Left renal cortex interstitium (tissue), 4 donors: ENCODE measurements at regions not wholly inside any gene's neighbourhood (a gene's known extent, or its start where the extent isn't known, plus 50 kb on each side); places are given as distances from the start of the nearest gene placed in this dataset.
"Not testable (repeated sequence)": the region's sequence is repeated elsewhere in the genome, so short reads cannot be mapped to it uniquely, and the experiment has no call there.

Experiments used
- DNase-seq, 4 donors: peaks; one replicate each; pipeline ENCODE4 v3.0.0-alpha.2; 2013; ENCODE audit warnings: low read depth in 4 of 4, low spot score in 2 of 4, missing footprints in 1 of 4

DNA sequence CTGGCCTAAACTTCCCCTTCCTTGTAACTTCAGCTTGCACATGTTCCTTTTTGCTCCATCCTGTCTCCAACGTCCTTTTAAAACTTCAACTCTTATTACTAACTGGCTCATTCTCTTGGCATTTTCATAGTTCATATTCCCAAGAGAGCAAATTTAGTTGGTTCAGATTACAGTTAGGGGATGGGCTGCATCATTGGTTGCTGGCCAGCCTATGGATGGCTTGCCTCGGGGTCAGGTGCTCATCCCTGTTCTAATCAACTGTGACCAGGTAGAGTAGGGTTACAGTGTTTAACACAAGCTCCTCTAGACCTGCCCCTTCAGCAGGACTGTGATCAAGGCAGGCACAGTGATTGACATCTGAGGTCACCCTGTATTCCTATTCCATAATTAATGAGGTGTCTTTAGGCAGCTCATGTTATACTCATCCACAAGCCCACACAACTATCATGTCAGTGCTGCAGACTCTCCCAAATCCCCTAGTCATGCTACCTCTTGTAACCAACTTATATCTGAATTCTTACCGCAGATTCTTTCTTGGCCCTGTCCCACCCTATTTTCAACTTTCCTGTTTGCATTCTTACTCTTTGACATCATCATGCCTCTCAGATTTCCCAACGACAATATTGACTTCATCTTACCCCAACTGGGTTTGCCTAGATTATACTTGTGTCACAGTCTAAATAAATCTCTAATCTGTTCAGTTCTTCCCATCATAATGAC, 293.3 kb downstream of the MTX2 start:
- DNase-seq = no peak

DNA sequence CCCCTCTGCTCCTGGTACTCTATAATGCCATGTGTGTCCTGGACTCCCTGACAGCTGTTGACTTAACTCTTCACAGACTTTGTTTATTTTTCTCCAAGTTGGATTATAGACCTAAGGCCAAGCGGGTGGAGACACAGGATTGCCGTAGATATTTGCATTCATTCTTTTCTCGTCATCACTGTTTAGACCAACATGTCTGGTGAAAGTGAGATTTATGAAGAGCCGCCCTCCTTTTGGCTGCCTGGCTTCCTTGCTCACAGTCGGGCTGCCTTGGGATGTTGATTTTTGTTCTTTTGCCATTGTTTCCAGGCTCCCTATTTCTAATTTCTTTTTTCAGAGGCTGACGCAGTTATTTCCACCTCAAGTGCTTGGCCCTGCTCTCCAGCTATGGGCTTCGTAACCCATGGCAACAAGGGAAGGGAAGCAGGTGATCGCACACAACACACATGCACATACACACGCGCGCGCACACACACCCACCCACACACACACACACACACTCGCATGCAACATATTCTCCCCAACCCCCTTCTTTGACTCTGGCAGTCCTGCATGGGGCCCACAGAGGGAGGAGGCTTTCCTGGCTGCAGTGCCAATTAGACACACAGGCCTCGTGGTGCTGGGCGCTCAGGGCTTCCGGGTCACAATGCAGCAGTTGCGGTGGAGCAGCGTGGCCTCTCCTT, 296.5 kb downstream of the MTX2 start:
- no peak for DNase-seq

DNA sequence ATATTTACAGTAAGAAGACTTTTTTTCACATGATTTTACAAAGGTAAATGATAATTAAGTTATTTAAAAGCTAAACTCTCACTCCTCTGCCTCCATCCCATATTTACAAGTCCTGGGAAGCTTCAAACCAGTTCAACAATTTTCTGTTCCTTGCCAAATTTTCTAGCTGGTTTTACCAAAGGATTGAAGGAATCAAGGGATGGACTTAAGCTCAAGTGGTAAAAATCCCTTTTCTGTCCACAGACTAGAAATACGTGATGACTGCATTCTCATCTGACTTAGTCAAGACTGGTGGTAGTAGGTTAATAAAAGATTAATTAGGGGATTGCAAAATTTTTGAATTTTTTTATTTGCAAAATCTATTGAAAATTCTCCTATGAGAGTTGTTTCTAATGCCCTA, 297.3 kb downstream of the MTX2 start:
- DNase-seq = no peak

DNA sequence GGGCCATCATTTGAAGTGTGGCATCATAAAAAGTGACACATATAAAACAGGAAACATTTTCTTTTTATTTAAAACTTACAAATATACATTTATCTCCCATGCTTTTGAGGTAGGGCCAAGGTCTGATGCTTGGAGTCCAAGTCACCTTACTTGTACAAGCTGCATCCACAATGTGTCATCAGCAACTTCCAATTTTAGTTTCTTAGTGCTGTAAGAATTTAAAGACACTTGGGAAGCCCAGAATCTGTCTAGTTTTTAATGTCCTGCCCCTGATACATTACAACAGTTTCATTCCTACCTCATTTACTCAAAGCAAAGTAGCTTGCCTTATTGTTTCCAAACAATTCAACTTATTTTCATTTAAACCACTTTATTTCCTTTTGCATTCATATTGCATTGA, 297.7 kb downstream of the MTX2 start:
- DNase-seq = no peak

DNA sequence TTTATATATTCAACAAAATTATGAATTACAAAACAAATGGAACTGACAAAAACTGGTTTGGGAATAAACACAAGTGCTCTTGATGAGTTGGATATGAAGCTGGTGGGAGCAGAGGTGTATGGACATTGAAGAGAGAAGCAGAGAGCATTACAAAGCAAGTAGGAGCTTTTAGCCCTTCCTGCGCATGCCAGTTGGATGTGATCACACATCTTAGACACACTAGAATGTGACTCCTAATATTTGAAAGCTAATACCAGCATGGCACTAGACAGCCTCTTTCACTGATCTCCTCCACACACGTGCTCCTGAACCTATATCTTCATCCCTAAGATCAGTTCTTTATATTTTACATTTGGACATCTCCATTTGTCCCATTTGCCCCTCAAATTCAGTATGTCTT, 298.1 kb downstream of the MTX2 start:
- no peak for DNase-seq

DNA sequence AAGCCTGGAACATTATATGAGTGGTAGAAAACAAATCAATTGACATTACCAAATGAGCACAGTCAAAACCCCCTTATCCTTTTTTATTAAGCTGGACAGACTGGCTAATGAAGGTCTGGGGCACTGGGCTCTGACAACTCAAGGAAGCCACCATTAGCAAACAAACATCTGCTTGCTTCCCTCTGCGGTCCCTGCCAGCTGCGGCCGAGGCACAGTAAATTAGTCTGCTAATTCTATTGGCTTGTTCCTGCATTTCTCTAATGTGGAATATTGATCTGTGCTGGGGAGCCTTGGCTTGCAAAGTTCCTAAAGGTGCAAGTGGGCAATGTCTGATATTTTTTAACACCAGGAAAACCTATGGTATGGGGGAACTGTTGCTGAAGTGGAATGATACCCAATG, 300.3 kb downstream of the MTX2 start:
- no peak for DNase-seq

DNA sequence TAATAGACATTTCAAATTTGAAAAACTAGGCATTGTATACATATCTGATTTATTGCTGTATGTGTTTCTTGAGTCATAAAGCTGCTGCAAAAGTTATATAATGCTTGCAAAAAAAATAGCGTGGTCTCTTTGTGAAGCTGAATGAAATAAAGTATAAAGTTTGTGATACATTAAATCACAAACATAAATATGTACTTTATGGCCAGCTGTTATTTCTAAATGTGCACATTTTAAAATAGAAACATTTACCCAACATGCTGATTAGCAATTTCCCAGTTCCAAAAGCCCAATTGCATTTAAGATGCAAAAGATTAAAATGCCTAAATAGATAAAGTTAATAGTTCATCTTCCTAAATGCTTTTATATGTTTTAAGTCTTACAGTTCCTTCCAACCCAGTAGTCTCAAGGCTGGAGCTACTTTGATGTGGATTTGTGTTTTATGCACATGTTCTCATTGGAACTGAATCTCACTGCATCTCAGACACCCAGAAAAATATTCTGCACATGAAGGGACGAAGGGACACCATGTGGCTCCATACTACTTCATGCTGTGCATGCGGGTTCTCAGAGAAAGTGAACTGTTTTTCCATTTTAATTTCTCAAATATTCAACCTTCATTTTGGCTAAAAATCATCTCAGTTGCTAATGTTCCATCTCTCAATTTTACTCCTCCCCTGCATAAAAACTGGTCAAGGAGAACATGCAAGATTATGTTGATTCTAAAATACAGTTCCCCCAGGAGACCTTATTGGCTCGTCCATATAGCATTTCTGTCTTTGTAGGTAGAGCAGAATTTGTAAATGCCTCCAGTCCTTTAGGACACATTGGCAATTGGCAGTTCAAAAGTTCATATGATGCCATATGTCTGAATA, 304.6 kb downstream of the MTX2 start:
- DNase-seq = no peak

DNA sequence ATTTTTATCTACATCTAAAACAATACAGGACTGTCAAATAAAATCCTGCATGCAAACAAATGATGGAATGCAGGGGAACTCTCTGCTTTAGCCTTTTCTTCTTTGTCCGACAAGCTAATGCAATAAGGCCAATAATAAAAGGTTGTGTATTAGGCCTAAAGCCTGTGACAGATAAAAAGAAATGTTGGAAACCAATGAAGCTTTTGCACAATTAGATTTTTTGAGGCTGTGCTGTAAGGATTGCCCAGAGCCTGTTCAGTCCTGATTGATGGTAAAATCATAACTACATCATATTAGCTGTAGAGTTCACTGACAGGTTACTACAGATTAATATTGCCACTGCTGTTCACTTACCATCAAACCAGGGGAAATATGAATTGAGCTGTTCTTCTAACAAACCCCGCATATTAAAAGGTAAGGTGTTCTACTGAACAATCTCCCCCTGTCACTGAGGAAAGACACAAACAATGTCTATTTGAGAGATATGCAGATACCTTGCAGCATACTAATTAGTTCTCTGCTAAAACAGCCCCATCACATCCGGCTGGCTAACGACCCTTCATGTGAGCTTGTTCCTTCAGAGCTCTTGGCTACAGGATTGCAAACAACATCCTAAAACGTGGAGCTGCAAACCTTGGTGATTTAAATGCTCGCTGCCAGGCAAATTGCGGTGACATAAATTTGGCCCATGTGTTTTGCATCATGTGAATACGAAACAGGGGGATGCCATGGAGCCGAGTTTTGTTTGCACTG, 305.4 kb downstream of the MTX2 start:
- DNase-seq = no peak

DNA sequence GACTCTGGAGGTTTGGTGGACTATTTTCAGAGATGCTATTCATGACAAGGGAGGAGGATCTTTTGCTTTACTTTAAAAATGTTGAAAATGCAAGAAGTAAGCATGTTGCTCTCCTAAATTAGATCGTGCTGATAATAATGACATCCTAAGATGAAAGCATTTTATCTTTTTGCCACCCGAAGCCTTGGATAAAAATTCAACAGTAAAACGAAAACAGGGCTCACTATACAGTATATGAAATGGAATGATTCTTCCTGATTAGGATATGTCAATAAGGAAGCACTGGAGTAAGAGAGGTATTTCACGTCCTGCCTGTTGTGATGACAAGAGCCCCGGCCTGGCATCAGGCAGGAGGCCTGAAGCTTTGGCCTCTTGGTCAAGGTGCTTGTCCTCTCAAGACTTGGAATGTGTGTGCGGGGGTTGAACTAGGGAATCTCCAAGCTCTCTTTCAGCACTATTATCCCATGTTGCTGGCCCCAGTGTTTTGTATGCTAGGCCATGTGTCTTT, 306.0 kb downstream of the MTX2 start:
- no peak for DNase-seq

DNA sequence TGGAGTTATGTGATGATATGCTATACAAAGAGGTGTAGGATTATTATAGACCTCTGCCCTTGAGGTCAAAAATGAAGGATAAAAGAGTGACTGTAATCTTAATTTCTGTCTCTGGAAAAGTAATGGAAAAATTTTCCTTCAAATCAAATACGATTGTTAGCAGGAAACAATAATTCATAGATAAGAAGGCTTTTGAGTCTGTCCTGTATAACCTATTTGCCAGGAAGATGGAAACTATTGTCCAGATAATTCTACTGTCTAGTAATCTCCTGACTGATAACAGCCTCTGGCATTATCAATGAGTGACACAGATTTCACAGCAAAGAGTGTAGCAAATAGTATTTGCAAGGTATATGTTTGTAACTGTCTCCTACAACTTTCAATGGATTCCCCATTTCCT, 307.8 kb downstream of the MTX2 start:
- no peak for DNase-seq

DNA sequence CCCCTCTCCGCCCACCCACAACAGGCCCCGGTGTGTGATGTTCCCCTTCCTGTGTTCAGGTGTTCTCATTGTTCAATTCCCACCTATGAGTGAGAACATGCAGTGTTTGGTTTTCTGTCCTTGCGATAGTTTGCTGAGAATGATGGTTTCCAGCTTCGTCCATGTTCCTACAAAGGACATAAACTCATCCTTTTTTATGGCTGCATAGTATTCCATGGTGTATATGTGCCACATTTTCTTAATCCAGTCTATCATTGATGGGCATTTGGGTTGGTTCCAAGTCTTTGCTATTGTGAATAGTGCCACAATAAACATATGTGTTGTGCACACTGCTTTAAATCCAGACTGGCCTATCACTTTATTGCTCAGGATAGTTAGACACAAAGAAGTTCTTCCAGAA, 309.1 kb downstream of the MTX2 start:
- not testable (repeated sequence) for DNase-seq

DNA sequence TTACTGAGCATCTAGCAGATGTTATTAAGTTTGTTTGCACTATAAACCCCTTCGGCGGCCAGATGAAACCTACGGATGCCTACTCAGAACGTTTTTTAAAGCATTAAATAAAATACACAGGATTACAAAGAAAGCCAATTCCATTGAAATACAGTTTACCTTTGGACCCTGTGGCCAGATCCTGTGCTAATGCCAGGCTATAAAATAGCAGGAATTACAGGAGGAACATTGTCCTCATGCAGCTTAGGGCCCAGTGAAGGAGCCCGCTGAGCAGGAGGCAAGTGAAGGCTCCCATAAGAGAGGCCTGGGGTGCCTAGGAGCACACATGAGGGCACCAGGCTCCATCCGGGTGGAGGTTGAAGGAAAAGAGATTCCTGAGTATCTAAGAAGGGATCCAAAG, 310.4 kb downstream of the MTX2 start:
- DNase-seq = no peak

DNA sequence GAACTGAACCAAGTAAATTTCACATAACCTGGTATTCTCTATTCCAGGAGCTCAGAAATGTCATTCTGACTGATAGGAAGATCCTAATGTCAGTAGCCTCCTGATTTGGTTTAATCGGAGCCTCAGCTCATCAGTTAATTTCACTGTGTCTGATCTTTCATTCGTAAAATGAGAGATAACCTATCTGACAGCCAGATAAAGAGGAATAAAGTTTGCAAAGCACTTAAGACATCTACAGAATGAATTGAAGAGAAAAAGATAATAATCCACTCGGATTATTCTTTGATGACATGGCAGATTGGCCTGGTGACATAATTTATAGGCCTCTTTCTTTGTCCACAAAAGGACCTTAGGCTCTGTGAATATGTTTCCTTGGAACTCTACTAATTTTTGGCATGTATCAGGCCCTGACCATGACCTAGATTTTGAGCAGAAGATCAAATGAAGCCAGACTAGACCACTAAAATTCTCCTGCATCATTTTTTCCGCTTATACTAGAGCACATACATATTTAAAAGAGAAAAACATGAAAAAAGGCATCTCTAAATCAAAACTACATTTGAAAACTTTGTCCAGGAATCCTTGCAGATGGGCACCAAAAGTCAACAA, 312.4 kb downstream of the MTX2 start:
- no peak for DNase-seq

DNA sequence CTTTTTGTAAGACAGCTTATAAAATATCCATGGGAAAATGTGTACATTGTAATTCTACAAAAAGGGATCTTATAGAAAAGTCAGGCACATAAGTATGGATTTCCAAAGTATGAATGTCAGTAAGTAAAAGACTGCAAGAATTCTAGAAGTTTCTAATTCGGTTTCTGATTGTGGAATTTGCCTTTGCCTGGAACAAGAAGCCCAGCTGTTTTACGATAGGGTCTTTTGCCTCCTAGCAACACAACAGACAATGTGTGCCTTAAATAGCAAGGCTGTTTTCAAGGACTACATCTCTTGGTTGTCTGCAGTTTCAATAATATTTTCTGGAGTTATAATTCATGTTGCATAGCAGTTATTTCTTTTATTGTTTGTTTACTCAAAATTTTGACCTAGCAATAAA, 312.9 kb downstream of the MTX2 start:
- no peak for DNase-seq

DNA sequence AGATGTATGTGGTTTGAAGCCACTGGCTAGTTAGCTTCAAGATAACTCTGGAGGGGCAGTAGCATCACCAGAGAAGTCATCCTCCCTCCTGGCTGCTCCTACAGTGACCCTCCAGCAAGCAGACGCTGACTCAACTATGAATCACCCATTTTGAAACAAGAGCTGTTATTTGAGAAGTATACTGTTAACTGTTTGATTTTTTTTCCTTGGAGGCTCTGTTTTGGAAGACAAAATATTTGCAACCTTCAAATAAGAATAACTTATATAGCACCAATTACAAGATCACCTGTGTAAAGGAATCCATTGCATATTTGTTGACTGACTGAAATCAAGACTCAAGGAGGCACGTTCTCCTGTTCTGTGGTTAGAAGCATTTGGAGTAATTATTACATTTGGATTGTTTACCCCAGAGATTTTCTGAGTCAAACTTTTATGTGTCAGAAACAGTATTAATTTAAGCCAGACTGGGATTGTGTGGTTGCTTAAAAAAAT, 313.8 kb downstream of the MTX2 start:
- no peak for DNase-seq

DNA sequence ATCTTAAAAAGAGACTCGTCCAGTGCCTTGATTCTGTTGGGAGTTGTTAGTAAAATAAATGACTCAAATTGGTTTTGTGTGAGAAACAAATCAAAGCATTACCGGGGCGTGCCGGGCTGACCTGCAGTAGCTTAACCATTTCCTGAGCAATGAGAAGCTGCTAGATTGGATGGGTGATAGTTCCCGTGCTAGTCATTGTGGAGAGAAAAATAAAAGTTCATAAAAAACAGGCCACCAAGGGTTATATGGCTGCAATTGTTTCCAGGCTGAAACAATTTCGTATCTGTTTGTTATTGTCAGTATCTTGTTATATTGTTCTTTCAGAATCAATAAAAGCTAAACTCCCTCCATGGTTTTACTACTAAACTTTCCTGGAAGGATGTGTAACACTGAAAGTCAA, 314.4 kb downstream of the MTX2 start:
- DNase-seq = no peak

DNA sequence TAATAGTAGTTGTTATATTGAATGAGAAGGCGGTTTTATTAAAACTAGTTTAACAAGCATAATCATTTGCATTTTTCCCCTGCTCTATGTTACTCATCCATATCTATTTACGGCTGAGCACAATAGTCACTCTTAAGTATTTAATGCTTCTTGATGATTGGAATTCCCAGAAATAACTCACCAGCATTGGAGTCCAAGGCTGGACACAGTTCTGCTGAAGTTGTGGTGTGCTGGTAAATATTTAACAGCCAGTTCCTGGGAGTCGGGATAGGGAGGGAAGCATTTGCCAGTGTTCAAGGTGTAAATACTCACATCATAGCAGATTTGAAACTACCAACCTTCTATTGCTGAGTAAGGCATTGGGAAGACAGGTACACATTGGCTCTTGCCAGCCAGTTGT, 315.1 kb downstream of the MTX2 start:
- no peak for DNase-seq

DNA sequence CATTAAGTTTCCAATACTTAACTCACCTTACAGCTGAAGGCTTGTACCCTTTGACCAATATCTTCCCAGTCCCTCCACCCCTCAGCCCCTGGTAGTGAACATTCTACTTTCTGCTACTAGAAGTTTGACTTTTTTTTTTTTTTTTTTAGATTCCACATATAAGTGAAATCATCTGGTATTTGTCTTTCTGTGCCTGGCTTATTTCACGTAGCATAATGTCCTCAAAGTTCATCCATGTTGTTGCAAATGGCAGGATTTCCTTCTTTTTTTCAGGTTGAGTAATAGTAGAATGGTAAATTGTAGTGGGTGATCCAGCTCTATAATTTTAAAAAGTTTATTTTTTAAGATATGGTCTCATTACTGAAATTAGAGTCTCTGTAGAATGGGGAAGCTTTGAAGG, 316.0 kb downstream of the MTX2 start:
- no peak for DNase-seq

DNA sequence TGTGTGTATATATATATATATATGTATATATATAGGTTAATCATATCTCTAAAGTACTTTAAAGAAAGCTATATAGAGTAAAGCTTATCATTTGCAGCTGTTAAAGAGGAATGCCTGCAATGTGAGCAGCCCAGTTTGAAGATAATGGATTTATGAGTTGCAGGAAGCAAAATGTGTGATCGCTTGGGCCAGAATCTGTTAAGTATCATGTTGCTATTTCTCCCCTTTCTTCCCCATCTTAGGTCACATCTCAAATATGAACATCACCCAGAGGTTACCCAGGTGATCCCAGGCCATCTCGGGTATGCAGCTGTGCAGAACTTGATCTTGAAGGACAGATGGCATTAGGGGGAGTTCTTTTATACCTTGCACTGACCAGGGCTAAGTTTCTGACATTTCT, 316.5 kb downstream of the MTX2 start:
- DNase-seq = no peak

DNA sequence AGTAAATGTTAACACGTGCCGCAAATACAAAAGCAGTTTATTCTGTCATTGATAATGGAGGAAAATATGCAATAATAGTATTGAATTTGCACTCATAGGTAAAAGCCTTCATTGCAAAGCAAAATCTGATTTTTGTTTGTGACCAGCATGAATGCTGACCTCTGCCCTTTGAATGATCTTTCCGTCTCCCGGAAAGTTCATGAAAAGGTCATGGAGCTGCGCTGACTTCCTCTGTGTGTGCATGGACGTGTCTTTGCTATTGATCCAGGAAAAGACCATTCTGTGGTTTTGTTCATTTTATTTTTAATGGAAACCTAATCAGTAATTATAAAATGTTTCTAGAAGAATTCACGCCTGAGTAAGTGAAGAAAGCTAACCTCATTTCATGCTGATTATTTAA, 320.0 kb downstream of the MTX2 start:
- no peak for DNase-seq
